Neural cell (in vitro differentiated cells): ENCODE measurements at regions not wholly inside any gene's neighbourhood (a gene's known extent, or its start where the extent isn't known, plus 50 kb on each side); places are given as distances from the start of the nearest gene placed in this dataset.

ENCODE experiments used
- H2AFZ ChIP-seq: fragments of 200-600, 300-800 bp; sonication (generic), shearing (Covaris generic); 2 replicates; pipeline ENCODE4 v1.6.0; 2014; ENCODE audit warnings: low read depth, mild to moderate bottlenecking, antibody characterized with exemption, low read length, moderate library complexity
- H3F3A ChIP-seq: fragments of 200-600 bp; shearing (Covaris generic); 2 replicates; pipeline ENCODE4 v1.6.1; 2016; ENCODE audit warnings: mild to moderate bottlenecking, moderate library complexity, mixed read lengths, antibody characterized with exemption, low read length; ENCODE audit not compliant: insufficient read depth, poor library complexity, severe bottlenecking
- H3K27ac ChIP-seq: fragments of 200-600, 300-800 bp; sonication (generic), shearing (Covaris generic); 2 replicates; pipeline ENCODE4 v1.5.1; 2014; ENCODE audit warnings: mild to moderate bottlenecking, low read length, moderate library complexity
- H3K27me3 ChIP-seq: fragments of 300-800, 200-600 bp; sonication (generic), shearing (Covaris generic); 2 replicates; pipeline ENCODE4 v1.6.0; 2014; ENCODE audit warnings: mild to moderate bottlenecking, low read depth, low read length, moderate library complexity; ENCODE audit not compliant: insufficient read depth
- H3K36me3 ChIP-seq: fragments of 300-800, 200-600 bp; sonication (generic), shearing (Covaris generic); 2 replicates; pipeline ENCODE4 v1.5.1; 2014; ENCODE audit warnings: mild to moderate bottlenecking, antibody characterized with exemption, low read length, moderate library complexity; ENCODE audit not compliant: insufficient read depth
- H3K4me2 ChIP-seq: fragments of 300-800, 200-600 bp; sonication (generic), shearing (Covaris generic); 2 replicates; pipeline ENCODE4 v1.6.0; 2014; ENCODE audit warnings: mild to moderate bottlenecking, low read length
- H3K4me3 ChIP-seq: fragments of 300-800, 200-600 bp; sonication (generic), shearing (Covaris generic); 2 replicates; pipeline ENCODE4 v1.5.1; 2014; ENCODE audit warnings: mild to moderate bottlenecking, low read length, moderate library complexity
- H3K79me2 ChIP-seq: fragments of 200-600 bp; shearing (Covaris generic); replicated peaks from 2 replicates; pipeline ENCODE4 v1.6.0; 2014; ENCODE audit warnings: mild to moderate bottlenecking, low read length, moderate library complexity; ENCODE audit not compliant: insufficient read depth
- H3K9ac ChIP-seq: fragments of 300-800, 200-600 bp; sonication (generic), shearing (Covaris generic); 2 replicates; pipeline ENCODE4 v1.6.1; 2016; ENCODE audit warnings: mild to moderate bottlenecking, low read length, mixed read lengths
- H3K9me2 ChIP-seq: fragments of 200-600 bp; shearing (Covaris generic); 2 replicates; pipeline ENCODE4 v1.6.1; 2016; ENCODE audit warnings: mild to moderate bottlenecking, low read length, mixed read lengths; ENCODE audit not compliant: insufficient read depth
- H3K9me3 ChIP-seq: fragments of 200-600, 300-800 bp; sonication (generic), shearing (Covaris generic); 2 replicates; pipeline ENCODE4 v1.6.1; 2016; ENCODE audit warnings: mild to moderate bottlenecking, mixed run types, low read length, moderate library complexity, mixed read lengths
- H4K20me1 ChIP-seq: fragments of 200-600 bp; shearing (Covaris generic); 2 replicates; pipeline ENCODE4 v1.6.1; 2016; ENCODE audit warnings: mild to moderate bottlenecking, mixed run types; ENCODE audit not compliant: insufficient read depth
- EP300 ChIP-seq: fragments of 450-650 bp; conservative IDR thresholded peaks from 2 replicates; pipeline ENCODE4 v1.6.1; 2014; ENCODE audit warnings: antibody characterized with exemption, mild to moderate bottlenecking, moderate library complexity; ENCODE audit not compliant: poor library complexity, severe bottlenecking
- EZH2 ChIP-seq: fragments of 200-600, 300-800 bp; shearing (Covaris generic), sonication (generic); IDR thresholded peaks from 2 replicates; pipeline ENCODE4 v1.6.1; 2014; ENCODE audit warnings: antibody characterized with exemption, low read length, borderline replicate concordance, mild to moderate bottlenecking; ENCODE audit not compliant: insufficient read depth, poor library complexity, severe bottlenecking
- MXI1 ChIP-seq: fragments of 450-650 bp; conservative IDR thresholded peaks from 2 replicates; pipeline ENCODE4 v1.6.1; 2014; ENCODE audit warnings: antibody characterized with exemption, mild to moderate bottlenecking; ENCODE audit not compliant: poor library complexity, severe bottlenecking
- POLR2AphosphoS5 ChIP-seq: IDR thresholded peaks from 2 replicates; pipeline ENCODE4 v1.6.1; 2012
- RAD21 ChIP-seq: fragments of 450-650 bp; conservative IDR thresholded peaks from 2 replicates; pipeline ENCODE4 v1.6.1; 2014; ENCODE audit warnings: antibody characterized with exemption, mild to moderate bottlenecking, moderate library complexity
- SMC3 ChIP-seq: fragments of 450-650 bp; conservative IDR thresholded peaks from 2 replicates; pipeline ENCODE4 v1.6.1; 2014; ENCODE audit warnings: antibody characterized with exemption, mild to moderate bottlenecking, moderate library complexity; ENCODE audit not compliant: poor library complexity
- TAF1 ChIP-seq: IDR thresholded peaks from 2 replicates; pipeline ENCODE4 v1.6.1; 2012; ENCODE audit warnings: low read depth
- TF ChIP-seq, protein P1 (sequence below): IDR thresholded peaks from 2 replicates; pipeline ENCODE4 v1.6.1; 2012; ENCODE audit warnings: borderline replicate concordance
- TF ChIP-seq, protein P2 (sequence below): fragments of 450-650 bp; IDR thresholded peaks from 2 replicates; pipeline ENCODE4 v1.5.1; 2014; ENCODE audit warnings: antibody characterized with exemption, mild to moderate bottlenecking, moderate library complexity; ENCODE audit not compliant: poor library complexity, severe bottlenecking

DNA sequence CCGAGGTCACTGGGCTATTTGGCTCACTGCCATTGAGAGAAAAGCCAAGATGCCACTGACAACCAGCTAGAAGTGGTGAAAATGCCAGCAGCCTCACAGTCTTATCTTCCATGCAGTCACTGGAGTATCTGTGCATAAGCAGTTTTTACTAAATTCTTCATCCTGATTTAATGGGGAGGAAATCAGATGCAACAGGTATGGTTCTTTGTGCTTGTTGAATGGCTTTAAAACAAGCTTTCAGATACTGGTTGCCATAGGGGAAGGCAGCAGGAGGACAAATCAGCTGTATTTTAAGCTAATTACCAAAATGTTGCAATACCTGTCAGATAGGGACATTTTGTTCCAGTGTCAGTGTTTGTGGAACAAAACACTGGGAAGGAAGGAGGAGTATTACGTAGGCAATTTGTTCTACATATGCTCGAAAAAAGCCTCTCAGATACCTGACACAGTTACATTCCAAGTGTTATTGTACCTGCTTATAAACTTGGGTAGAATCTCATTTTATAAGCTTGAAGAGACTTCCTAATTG is 54.1 kb upstream of the ARHGAP5 start:
- Histone ChIP-seq H3K9ac (no peak overlapping the region), H3K27me3 (no peaks in the 10 kb centered on the region), H3K4me2 (no peak overlapping the region), H3K79me2 (no peaks in the 10 kb centered on the region), H2AFZ (no peak overlapping the region), H3K36me3 (no peaks in the 10 kb centered on the region), H3F3A (no peaks in the 10 kb centered on the region), H4K20me1 (no peaks in the 10 kb centered on the region), H3K4me3 (no peak overlapping the region), H3K9me2 (no peaks in the 10 kb centered on the region), H3K9me3 (no peaks in the 10 kb centered on the region), H3K27ac (no peak overlapping the region)
- TF ChIP-seq MXI1, result no peak
- TF ChIP-seq, protein P1, sequence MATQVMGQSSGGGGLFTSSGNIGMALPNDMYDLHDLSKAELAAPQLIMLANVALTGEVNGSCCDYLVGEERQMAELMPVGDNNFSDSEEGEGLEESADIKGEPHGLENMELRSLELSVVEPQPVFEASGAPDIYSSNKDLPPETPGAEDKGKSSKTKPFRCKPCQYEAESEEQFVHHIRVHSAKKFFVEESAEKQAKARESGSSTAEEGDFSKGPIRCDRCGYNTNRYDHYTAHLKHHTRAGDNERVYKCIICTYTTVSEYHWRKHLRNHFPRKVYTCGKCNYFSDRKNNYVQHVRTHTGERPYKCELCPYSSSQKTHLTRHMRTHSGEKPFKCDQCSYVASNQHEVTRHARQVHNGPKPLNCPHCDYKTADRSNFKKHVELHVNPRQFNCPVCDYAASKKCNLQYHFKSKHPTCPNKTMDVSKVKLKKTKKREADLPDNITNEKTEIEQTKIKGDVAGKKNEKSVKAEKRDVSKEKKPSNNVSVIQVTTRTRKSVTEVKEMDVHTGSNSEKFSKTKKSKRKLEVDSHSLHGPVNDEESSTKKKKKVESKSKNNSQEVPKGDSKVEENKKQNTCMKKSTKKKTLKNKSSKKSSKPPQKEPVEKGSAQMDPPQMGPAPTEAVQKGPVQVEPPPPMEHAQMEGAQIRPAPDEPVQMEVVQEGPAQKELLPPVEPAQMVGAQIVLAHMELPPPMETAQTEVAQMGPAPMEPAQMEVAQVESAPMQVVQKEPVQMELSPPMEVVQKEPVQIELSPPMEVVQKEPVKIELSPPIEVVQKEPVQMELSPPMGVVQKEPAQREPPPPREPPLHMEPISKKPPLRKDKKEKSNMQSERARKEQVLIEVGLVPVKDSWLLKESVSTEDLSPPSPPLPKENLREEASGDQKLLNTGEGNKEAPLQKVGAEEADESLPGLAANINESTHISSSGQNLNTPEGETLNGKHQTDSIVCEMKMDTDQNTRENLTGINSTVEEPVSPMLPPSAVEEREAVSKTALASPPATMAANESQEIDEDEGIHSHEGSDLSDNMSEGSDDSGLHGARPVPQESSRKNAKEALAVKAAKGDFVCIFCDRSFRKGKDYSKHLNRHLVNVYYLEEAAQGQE, result no peak
- no peak for TF ChIP-seq EZH2
- no peak for TF ChIP-seq TAF1
- TF ChIP-seq RAD21, result no peak
- no peak for TF ChIP-seq POLR2AphosphoS5
- TF ChIP-seq, protein P2, sequence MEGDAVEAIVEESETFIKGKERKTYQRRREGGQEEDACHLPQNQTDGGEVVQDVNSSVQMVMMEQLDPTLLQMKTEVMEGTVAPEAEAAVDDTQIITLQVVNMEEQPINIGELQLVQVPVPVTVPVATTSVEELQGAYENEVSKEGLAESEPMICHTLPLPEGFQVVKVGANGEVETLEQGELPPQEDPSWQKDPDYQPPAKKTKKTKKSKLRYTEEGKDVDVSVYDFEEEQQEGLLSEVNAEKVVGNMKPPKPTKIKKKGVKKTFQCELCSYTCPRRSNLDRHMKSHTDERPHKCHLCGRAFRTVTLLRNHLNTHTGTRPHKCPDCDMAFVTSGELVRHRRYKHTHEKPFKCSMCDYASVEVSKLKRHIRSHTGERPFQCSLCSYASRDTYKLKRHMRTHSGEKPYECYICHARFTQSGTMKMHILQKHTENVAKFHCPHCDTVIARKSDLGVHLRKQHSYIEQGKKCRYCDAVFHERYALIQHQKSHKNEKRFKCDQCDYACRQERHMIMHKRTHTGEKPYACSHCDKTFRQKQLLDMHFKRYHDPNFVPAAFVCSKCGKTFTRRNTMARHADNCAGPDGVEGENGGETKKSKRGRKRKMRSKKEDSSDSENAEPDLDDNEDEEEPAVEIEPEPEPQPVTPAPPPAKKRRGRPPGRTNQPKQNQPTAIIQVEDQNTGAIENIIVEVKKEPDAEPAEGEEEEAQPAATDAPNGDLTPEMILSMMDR, result no peak
- TF ChIP-seq SMC3, result no peak
- no peak for TF ChIP-seq EP300

DNA sequence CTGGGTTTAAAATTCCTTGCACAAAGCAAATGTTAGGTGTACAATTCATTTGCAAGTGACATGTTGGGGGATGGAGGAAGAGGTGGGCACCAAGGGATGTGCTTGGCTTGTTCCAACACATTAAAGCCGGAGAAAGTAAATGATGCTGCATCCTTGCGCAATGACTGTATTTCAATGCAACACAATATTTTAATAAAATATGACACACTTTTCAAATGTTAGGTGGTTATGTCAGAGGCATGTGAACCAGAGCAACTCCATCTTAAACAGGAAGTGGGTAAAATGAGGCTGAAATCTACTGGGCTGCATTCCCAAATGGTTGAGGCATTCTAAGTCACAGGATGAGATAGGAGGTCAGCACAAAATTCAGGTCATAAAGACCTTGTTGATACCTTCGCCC is 53.6 kb upstream of the ARHGAP5 start:
- no peak overlapping the region for H3K27ac ChIP-seq
- H3K36me3 ChIP-seq, result no peaks in the 10 kb centered on the region
- H3K4me3 ChIP-seq, result no peak overlapping the region
- TF ChIP-seq, protein P1, result no peak
- no peak for TF ChIP-seq TAF1
- H4K20me1 ChIP-seq, result no peaks in the 10 kb centered on the region
- no peaks in the 10 kb centered on the region for H3K9me2 ChIP-seq
- no peak overlapping the region for H3K4me2 ChIP-seq
- no peaks in the 10 kb centered on the region for H3K27me3 ChIP-seq
- H3K9ac ChIP-seq, result no peak overlapping the region
- no peak overlapping the region for H2AFZ ChIP-seq
- H3K79me2 ChIP-seq, result no peaks in the 10 kb centered on the region
- H3F3A ChIP-seq, result no peaks in the 10 kb centered on the region
- no peaks in the 10 kb centered on the region for H3K9me3 ChIP-seq
